ENCODE measurements at regions not wholly inside any gene's neighbourhood (a gene's known extent, or its start where the extent isn't known, plus 50 kb on each side); places are given as distances from the start of the nearest gene placed in this dataset.

DNA sequence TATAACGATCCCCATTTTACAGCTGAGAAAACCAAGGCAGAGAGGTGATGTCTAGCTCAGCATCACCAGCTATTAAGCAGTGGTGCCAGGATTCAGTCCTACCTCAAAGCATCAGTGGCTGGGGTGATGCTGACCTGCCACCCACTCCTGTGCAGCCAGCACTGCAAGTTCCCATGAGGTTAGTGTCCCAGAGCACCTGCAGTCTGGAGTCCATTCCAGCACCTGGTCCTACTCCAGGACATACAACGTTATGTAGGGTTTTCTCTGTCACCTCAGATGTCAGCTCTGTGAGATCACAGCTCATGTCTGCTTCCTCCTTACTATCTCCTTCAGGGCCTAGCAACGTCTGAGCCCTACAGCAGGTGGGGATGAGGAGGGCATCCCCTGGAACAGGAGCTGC is 328.0 kb upstream of the HS6ST1 start:
- no peaks in the 10 kb centered on the region for H3K36me3 ChIP-seq (replicated peaks in 1 of 2; ENCODE audit: control insufficient read depth in 1 of 2, insufficient read depth in 2 of 2, low read length in 2 of 2)
- BruUV-seq (replicated peaks): no TSS peak
- DNase-seq (ENCODE audit: low spot score) (no peak), ATAC-seq (no peak), FAIRE-seq (no peak)
- H3K4me3 ChIP-seq (replicated peaks in 1 of 3; ENCODE audit: insufficient read depth in 1 of 3, low read depth in 2 of 3, low read length in 3 of 3): no peak overlapping the region
- 3% methylated on average over 3 of the region's 3 CpGs for WGBS (ENCODE audit: low lambda C conversion rate)
- TF ChIP-seq GMEB1 (CRISPR knock-in tag; IDR thresholded peaks at IDR 0.05; ENCODE audit: borderline replicate concordance): no peak
- 0 out of 2 replicates have a peak, but pooled peaks have one; percentile 22 for TF ChIP-seq ZNF629 (CRISPR knock-in tag; conservative IDR thresholded peaks at IDR 0.05)
- no peak overlapping the region for H2AFZ ChIP-seq (ENCODE audit: low read length)
- in situ Hi-C loops (cut with HindIII; ENCODE audit: extremely low pct_ligation_motif_present, low pct_unique_long_range_greater_than_20kb): loop anchor here (25.0 kb wide), 1 partner anchor 584 kb away; no protein-coding TSS in a partner anchor
- no peaks in the 10 kb centered on the region for H3K79me2 ChIP-seq (ENCODE audit: insufficient read depth, low read length)
- no peaks in the 10 kb centered on the region for H3K9me3 ChIP-seq (ENCODE audit: low read length)
- POLR2A ChIA-PET: no interaction called here
- peaks cover 2 to 33% of the 10 kb centered on the region in 2 experiments; a peak in 3 of 5 replicates for H3K27me3 ChIP-seq (ENCODE audit: control insufficient read depth in 1 of 2, insufficient read depth in 2 of 2, low read length in 2 of 2)
- no peaks in the 10 kb centered on the region for H4K20me1 ChIP-seq (ENCODE audit: insufficient read depth, low read length)
- intact Hi-C loops (cut with micrococcal nuclease; ENCODE audit: unreplicated experiment): no loop called here
- H3K27ac ChIP-seq (ENCODE audit: extremely low read length, insufficient read depth, low read length): no peak overlapping the region
- CTCF ChIA-PET (ENCODE audit: low intra/inter-chr PET ratio, low total read pairs): no interaction called here
- no peak overlapping the region for H3K4me2 ChIP-seq (ENCODE audit: low read depth, low read length)
- H3K4me1 ChIP-seq (ENCODE audit: insufficient read depth, low read length): no peaks in the 10 kb centered on the region
- no peak overlapping the region for H3K9ac ChIP-seq (ENCODE audit: insufficient read depth, low read depth, low read length)

- H3K79me2 ChIP-seq (ENCODE audit: insufficient read depth, low read length): no peaks in the 10 kb centered on the region
- FAIRE-seq: no peak
- in situ Hi-C loops (cut with HindIII; ENCODE audit: extremely low pct_ligation_motif_present, low pct_unique_long_range_greater_than_20kb) (no loop called here), intact Hi-C loops (cut with micrococcal nuclease; ENCODE audit: unreplicated experiment) (no loop called here)
- no peak for DNase-seq (ENCODE audit: low spot score)
- no TSS peak for BruUV-seq (replicated peaks)
- peaks cover 0 to 16% of the 10 kb centered on the region in 2 experiments; a peak in 2 of 5 replicates for H3K27me3 ChIP-seq (ENCODE audit: control insufficient read depth in 1 of 2, insufficient read depth in 2 of 2, low read length in 2 of 2)
- H3K27ac ChIP-seq (ENCODE audit: extremely low read length, insufficient read depth, low read length): no peak overlapping the region
- H4K20me1 ChIP-seq (ENCODE audit: insufficient read depth, low read length): no peaks in the 10 kb centered on the region
- no peaks in the 10 kb centered on the region for H3K4me1 ChIP-seq (ENCODE audit: insufficient read depth, low read length)
- H3K9me3 ChIP-seq (ENCODE audit: low read length): no peaks in the 10 kb centered on the region
- no peak overlapping the region for H3K9ac ChIP-seq (ENCODE audit: insufficient read depth, low read depth, low read length)
- no peak overlapping the region for H3K4me3 ChIP-seq (replicated peaks in 1 of 3; ENCODE audit: insufficient read depth in 1 of 3, low read depth in 2 of 3, low read length in 3 of 3)
- no peak for ATAC-seq
- CTCF ChIA-PET (ENCODE audit: low intra/inter-chr PET ratio, low total read pairs): no interaction called here
- no peak overlapping the region for H2AFZ ChIP-seq (ENCODE audit: low read length)
- H3K4me2 ChIP-seq (ENCODE audit: low read depth, low read length): no peak overlapping the region
- no peaks in the 10 kb centered on the region for H3K36me3 ChIP-seq (replicated peaks in 1 of 2; ENCODE audit: control insufficient read depth in 1 of 2, insufficient read depth in 2 of 2, low read length in 2 of 2)
- POLR2A ChIA-PET: no interaction called here
- 0% methylated on average over 2 of the region's 2 CpGs for WGBS (ENCODE audit: low lambda C conversion rate)
- TF ChIP-seq ZNF552 (CRISPR knock-in tag; IDR thresholded peaks at IDR 0.05; ENCODE audit: borderline replicate concordance) (no peak), CHD2 (IDR thresholded peaks at IDR 0.05; ENCODE audit: low read depth, low read length) (no peak), HOXA7 (CRISPR knock-in tag; IDR thresholded peaks at IDR 0.05) (no peak), FUBP1 (CRISPR knock-in tag; IDR thresholded peaks at IDR 0.05; ENCODE audit: borderline replicate concordance) (no peak), ZNF101 (CRISPR knock-in tag; IDR thresholded peaks at IDR 0.05; ENCODE audit: borderline replicate concordance, low read depth) (no peak), ZC3H13 (CRISPR knock-in tag; IDR thresholded peaks at IDR 0.05) (no peak), ZNF782 (CRISPR knock-in tag; IDR thresholded peaks at IDR 0.05; ENCODE audit: borderline replicate concordance) (no peak), ZNF761 (CRISPR knock-in tag; conservative IDR thresholded peaks at IDR 0.05) (no peak), PCBP2 (optimal IDR thresholded peaks at IDR 0.05; ENCODE audit: low read depth, low read length, poor library complexity, severe bottlenecking) (no peak)
- TF ChIP-seq, protein P1, sequence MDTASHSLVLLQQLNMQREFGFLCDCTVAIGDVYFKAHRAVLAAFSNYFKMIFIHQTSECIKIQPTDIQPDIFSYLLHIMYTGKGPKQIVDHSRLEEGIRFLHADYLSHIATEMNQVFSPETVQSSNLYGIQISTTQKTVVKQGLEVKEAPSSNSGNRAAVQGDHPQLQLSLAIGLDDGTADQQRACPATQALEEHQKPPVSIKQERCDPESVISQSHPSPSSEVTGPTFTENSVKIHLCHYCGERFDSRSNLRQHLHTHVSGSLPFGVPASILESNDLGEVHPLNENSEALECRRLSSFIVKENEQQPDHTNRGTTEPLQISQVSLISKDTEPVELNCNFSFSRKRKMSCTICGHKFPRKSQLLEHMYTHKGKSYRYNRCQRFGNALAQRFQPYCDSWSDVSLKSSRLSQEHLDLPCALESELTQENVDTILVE (CRISPR knock-in tag; IDR thresholded peaks at IDR 0.05): no peak
These were observed 332.3 kb upstream of the HS6ST1 start for GRCh38 chr2:128651000-128651399.
